ENCODE measurements at regions not wholly inside any gene's neighbourhood (a gene's known extent, or its start where the extent isn't known, plus 50 kb on each side); places are given as distances from the start of the nearest gene placed in this dataset.

- CTCF ChIA-PET, result no interaction called here
- Mint-ChIP-seq H3K36me3 (ENCODE audit: insufficient read depth, unreplicated experiment) (no peaks in the 10 kb centered on the region), H3K27me3 (ENCODE audit: insufficient read depth, unreplicated experiment) (no peaks in the 10 kb centered on the region), H3K4me1 (ENCODE audit: insufficient read depth, unreplicated experiment) (no peaks in the 10 kb centered on the region), H3K27ac (ENCODE audit: low read depth, unreplicated experiment) (no peak overlapping the region), H3K9me3 (ENCODE audit: unreplicated experiment) (peaks cover 16% of the 10 kb centered on the region), H3K4me3 (ENCODE audit: unreplicated experiment) (no peak overlapping the region)
- no TSS peak for BruUV-seq (replicated peaks)
- no peak for TF ChIP-seq CTCF (IDR thresholded peaks at IDR 0.05; ENCODE audit: unreplicated experiment)
- intact Hi-C loops (cut with micrococcal nuclease), result no loop called here
- POLR2A ChIA-PET, result no interaction called here
- DNase-seq (ENCODE audit: unreplicated experiment), result no peak
Observed at GRCh38 chr11:80505771-80506170, 1064.9 kb upstream of the TENM4 start.

- no TSS peak for BruUV-seq (replicated peaks)
- TF ChIP-seq CTCF (IDR thresholded peaks at IDR 0.05; ENCODE audit: unreplicated experiment), result no peak
- Mint-ChIP-seq H3K27me3 (ENCODE audit: insufficient read depth, unreplicated experiment) (no peaks in the 10 kb centered on the region), H3K36me3 (ENCODE audit: insufficient read depth, unreplicated experiment) (no peaks in the 10 kb centered on the region), H3K9me3 (ENCODE audit: unreplicated experiment) (peaks cover 16% of the 10 kb centered on the region), H3K4me1 (ENCODE audit: insufficient read depth, unreplicated experiment) (no peaks in the 10 kb centered on the region), H3K27ac (ENCODE audit: low read depth, unreplicated experiment) (no peak overlapping the region), H3K4me3 (ENCODE audit: unreplicated experiment) (no peak overlapping the region)
- CTCF ChIA-PET, result interaction anchor here (1.2 kb wide), 1 partner anchor 33 kb away, joined by 3 read pairs; no protein-coding TSS in a partner anchor
- intact Hi-C loops (cut with micrococcal nuclease), result no loop called here
- POLR2A ChIA-PET, result interaction anchor here (0.6 kb wide), 1 partner anchor 41 kb away, joined by 3 read pairs; no protein-coding TSS in a partner anchor
- DNase-seq (ENCODE audit: unreplicated experiment), result no peak
Observed at GRCh38 chr11:80503990-80504389, 1063.2 kb upstream of the TENM4 start.

GRCh38 chr11:80502511-80502910 is 1061.7 kb upstream of the TENM4 start:
- ChIA-PET CTCF (no interaction called here), POLR2A (no interaction called here)
- no peak for DNase-seq (ENCODE audit: unreplicated experiment)
- Mint-ChIP-seq H3K36me3 (ENCODE audit: insufficient read depth, unreplicated experiment) (no peaks in the 10 kb centered on the region), H3K4me1 (ENCODE audit: insufficient read depth, unreplicated experiment) (no peaks in the 10 kb centered on the region), H3K27ac (ENCODE audit: low read depth, unreplicated experiment) (no peak overlapping the region), H3K27me3 (ENCODE audit: insufficient read depth, unreplicated experiment) (no peaks in the 10 kb centered on the region), H3K9me3 (ENCODE audit: unreplicated experiment) (peaks cover 7% of the 10 kb centered on the region), H3K4me3 (ENCODE audit: unreplicated experiment) (no peak overlapping the region)
- TF ChIP-seq CTCF (IDR thresholded peaks at IDR 0.05; ENCODE audit: unreplicated experiment), result no peak
- BruUV-seq (replicated peaks), result no TSS peak
- intact Hi-C loops (cut with micrococcal nuclease), result no loop called here

- H3K27me3 Mint-ChIP-seq (ENCODE audit: insufficient read depth, unreplicated experiment), result no peaks in the 10 kb centered on the region
- no peak for TF ChIP-seq CTCF (IDR thresholded peaks at IDR 0.05; ENCODE audit: unreplicated experiment)
- intact Hi-C loops (cut with micrococcal nuclease), result no loop called here
- CTCF ChIA-PET, result no interaction called here
- no peaks in the 10 kb centered on the region for H3K36me3 Mint-ChIP-seq (ENCODE audit: insufficient read depth, unreplicated experiment)
- H3K9me3 Mint-ChIP-seq (ENCODE audit: unreplicated experiment), result peaks cover 7% of the 10 kb centered on the region
- peak; percentile 39 for DNase-seq (ENCODE audit: unreplicated experiment)
- H3K4me1 Mint-ChIP-seq (ENCODE audit: insufficient read depth, unreplicated experiment), result no peaks in the 10 kb centered on the region
- BruUV-seq (replicated peaks), result no TSS peak
- H3K27ac Mint-ChIP-seq (ENCODE audit: low read depth, unreplicated experiment), result no peak overlapping the region
- no peak overlapping the region for H3K4me3 Mint-ChIP-seq (ENCODE audit: unreplicated experiment)
- POLR2A ChIA-PET, result no interaction called here
Observed at GRCh38 chr11:80495116-80495515, 1054.3 kb upstream of the TENM4 start.

All from MCF 10A (cell line).